ENCODE measurements at regions not wholly inside any gene's neighbourhood (a gene's known extent, or its start where the extent isn't known, plus 50 kb on each side); places are given as distances from the start of the nearest gene placed in this dataset.

DNA sequence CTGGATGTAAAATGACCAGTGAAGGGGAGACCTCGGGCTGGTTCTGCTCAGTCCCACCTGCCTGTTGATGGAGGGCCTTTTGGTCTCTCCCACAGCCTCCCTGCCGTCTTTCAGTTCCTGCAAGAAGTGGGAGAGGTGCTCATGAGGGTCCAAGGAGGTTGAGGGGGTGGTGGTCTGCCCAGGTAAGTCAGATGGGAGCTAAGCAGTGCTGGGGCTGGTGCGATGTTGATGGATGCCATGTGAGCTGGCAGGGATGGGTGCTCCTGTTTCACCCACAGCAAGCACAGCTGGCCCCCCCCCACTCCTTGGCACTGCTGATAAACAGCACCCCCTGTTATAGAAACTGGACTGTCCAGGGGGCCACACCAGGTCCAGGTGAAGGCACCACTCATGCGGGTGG is 145.6 kb downstream of the NSG2 start:
- DNase-seq (ENCODE audit: low read depth): no peak

DNA sequence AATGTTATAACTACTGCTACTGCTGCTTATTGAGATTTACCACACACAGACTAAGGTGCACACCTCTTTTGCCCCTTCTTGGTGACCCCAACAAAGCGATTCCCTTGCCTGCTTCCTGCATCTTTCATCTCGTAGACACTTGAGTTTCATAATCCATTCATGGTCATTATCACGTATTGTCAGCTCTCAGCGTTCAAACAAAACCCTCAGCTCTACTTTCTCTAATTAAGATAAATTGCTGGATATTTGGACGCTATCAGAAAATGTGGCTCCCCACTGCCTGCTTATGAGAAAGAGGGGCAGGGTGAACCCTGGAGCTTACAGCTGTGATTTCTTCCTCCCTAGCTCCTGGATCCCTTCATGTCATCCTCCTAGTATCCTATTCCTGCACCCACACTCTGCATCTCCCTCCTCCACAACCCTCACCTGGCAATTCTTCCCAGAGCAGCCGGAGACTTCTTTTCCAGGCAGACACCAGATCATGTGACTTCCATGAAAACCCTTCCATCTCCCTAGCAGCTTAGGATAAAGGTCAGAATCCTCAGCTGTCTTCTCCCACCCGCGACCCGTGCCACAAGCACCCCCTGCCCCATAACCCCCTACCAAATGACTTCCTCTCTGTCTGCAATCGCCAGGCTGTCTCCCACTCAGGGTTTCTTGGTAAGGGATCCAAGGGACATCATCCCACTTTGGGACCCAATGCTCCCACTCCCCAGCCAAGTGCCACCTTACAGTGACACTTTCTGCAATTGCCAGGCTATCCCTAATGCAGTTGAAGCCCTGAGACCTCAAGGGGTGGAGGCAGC is 146.5 kb downstream of the NSG2 start:
- DNase-seq (ENCODE audit: low read depth): no peak

DNA sequence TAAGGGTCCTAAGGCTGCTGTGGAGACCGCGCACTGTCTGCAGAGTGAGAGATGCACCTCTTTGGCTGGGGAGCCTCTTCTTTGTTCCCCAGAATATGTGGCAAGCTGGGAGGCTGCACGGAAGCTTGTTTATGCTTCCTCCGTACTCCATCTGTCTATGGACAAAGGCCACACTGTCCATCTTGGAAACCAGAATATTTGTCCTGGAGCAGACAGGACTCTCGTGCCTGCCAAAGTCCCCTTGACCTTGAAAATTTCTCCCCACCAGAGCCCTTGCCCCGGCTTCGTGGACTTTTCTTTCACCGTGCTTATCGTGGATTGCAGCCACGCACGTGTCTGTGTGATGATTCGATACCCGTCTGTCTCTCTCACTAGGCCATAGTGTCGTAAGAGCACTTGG is 147.4 kb downstream of the NSG2 start:
- no peak for DNase-seq (ENCODE audit: low read depth)

- no peak for DNase-seq (ENCODE audit: low read depth)
Observed at GRCh38 chr5:174195517-174195916, 150.0 kb downstream of the NSG2 start.

- DNase-seq (ENCODE audit: low read depth): no peak
Observed at GRCh38 chr5:174197929-174198328, 152.4 kb downstream of the NSG2 start.

GRCh38 chr5:174198541-174198940 is 153.0 kb downstream of the NSG2 start:
- DNase-seq (ENCODE audit: low read depth): no peak

DNA sequence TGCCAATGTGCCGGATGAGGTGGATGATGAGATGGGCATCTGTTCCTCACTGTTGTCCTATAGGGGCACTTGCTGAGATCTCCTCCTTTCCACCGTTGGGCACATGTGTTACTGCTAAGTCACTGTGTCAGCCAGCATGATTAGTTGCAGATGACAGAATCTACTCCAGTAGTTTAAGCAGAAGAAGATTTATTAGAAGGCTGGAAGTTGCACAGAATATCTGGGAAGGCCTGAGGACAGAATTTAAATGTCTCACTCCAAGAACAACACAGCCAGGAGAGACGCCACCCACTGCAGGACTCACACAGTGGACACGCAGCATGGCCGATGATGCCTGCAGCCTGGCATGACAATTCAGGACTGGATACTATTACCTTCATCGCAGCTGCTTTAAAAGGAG is 157.5 kb downstream of the NSG2 start:
- DNase-seq (ENCODE audit: low read depth): no peak

DNA sequence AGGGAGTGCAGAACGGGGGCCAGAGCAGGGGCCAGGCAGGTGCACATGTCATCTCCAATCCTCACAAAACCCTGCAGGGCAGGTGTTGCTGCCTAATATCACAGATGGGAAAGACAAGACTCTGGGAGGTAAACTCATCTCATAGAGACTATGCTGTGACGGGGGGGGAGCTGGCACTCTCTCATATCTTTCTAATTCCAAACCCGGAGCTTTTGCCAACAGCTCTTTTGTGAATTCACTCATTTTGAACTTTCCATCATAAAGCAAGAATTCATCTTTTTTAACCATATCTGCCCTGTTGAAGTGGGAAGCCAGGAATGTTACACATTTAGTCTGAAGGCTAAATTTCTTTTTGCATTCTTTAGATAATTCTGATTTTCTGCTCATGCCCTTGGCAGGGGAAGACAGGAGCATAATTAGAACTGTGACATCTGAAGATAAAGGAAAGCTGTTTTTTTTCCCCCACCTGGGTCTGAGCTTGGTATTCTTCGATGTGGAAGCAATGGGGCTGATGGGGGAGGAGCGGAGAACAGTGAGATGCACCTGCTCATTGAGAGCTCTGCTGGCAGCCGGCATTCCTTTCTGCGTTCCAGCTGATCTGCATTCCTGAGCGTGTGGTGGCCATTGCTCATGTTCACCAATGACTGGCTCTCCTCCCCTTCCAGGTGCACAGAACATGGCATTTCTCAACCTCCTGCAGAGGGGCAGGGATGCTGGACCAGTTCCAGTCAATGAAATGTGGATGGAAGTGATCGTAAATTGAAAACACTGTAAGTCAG is 159.2 kb downstream of the NSG2 start:
- no peak for DNase-seq (ENCODE audit: low read depth)

- no peak for DNase-seq (ENCODE audit: low read depth)
Observed at GRCh38 chr5:174205939-174206338, 160.4 kb downstream of the NSG2 start.

- no peak for DNase-seq (ENCODE audit: low read depth)
Observed at GRCh38 chr5:174210596-174211276, 165.2 kb downstream of the NSG2 start.

DNA sequence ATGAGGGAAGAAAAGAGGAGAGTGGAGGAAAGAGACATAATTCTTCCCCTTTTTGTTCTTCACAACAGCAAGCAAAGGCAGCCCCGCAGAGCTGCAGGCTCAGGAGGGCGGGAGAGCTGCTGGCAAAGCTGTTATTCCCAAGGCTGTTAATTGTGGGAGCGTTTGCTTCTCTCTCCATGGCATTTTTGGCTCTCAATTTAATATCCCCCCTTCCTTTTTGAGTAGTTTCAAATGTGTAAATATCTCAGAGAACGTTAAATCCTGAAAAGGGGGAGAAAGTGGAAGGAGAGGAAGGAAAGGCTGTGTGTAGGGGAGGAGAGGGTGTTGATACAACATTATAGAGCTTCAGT is 165.7 kb downstream of the NSG2 start:
- DNase-seq (ENCODE audit: low read depth): no peak

DNA sequence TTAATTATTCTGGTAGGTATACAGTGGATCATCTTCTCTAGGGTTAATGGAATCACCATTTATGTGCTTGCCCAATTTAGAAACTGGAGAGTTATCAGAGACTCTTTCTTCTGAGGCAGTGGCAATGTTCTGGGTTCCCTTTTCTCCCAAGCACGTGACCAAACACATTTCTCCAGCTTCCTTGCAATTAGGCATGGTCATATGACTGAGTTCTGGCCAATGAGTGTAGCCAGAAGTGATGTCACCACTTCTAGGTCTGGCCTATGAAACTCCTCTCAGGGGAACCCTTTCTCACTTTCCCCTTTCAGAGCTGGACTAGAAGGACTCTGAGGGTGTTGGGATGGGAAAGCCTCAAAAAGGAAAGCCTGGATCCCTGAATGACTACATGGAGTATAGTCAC is 172.0 kb downstream of the NSG2 start:
- no peak for DNase-seq (ENCODE audit: low read depth)

GRCh38 chr5:174218162-174218561 is 172.7 kb downstream of the NSG2 start:
- no peak for DNase-seq (ENCODE audit: low read depth)

DNA sequence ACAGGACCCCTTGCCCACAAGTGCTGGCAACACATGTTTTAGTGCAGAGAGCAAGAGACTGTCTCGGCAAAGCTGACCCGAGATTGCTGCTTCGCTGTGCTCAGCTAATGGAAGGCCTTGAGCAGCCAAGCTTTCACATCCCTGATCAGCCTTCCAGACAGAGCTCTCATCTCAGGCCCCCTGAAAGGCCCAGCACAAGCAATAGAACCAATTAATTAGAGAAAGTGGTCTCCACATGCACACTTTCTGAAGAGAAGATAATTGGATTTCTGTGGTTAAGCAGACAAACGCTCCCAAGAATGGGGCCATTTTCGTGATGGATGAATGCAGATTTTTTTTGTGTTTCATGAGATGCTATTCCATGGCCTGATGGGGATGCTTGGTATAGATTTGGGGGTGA is 174.9 kb downstream of the NSG2 start:
- no peak for DNase-seq (ENCODE audit: low read depth)

DNA sequence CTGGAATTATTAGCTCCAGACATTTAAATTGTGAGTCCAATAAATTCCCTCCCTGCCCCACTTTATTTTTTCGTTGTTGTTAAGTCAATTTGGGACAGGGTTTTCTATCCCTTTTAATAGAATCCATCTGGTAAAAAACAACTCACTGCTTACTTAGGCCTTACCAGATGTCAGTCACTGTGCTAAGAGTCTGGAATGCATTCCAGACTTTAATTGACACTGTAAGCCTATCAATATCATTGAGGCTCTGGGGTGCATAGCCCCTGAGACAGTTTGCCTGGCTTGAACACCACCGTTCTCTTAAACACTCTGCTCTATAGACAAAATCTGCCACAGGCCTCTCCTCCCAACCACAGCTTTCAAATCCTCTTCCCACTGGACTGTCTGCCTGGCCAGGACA is 175.9 kb downstream of the NSG2 start:
- DNase-seq (ENCODE audit: low read depth): no peak

DNA sequence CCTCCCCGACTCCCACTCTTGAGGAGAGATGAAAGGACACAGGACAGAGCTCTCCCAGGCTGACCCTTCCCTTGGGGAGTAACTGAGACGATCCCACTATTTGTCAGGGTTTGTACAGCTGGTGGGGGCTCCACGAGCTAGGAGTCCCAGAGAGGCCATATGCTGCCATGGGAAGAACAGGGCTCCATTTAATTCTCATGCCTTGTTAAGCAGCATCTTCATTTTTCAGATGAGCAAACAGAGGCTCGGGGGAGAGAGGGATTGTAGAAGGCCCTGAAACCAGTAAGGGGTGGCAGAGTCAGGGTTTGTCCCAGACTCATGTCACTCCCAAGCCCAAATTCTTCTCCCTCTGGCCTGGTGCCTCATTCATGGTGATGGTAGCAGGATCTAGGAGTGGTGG is 176.4 kb downstream of the NSG2 start:
- DNase-seq (ENCODE audit: low read depth): no peak

DNA sequence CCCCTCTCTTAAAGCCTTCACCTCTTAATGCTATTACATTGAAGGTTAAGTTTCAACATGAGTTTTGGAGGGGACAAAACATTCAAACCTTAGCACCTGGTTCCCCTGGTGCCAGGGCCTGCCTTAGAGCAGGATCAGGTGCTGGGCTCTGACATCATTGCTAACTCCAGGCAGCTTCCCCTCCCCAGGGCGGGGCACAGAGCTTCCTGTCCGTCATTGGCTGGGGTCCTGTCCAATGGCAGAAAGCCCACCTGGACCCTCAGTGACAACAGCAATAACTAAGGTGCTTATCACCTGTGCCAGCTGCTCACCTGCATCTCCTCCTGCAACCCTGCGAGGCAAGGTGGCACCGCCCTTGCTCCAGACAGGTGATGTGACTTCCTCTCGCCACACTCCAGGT is 177.4 kb downstream of the NSG2 start:
- DNase-seq (ENCODE audit: low read depth): no peak

- DNase-seq (ENCODE audit: low read depth): no peak
Observed at GRCh38 chr5:174223355-174223754, 177.8 kb downstream of the NSG2 start.

DNA sequence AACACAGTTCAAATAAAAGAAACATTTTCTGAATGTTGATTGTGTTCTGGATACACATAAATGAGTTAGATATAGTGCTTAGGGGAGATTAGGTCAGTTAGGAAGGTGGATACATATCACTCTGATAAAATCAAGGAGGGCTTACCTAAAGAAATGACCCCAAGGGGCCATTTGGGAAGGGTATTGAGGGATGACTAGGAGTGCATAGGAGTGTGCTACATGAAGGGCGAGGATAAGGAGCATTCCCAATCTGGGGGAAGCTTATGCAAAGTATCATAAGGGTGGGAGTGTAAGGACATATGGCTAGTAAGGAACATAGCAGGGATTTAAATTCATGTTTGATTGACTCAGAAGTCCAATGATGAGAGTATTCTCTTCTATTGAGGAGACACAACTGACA is 183.6 kb downstream of the NSG2 start:
- no peak for DNase-seq (ENCODE audit: low read depth)

- no peak for DNase-seq (ENCODE audit: low read depth)
Observed at GRCh38 chr5:174229514-174230370, 184.2 kb downstream of the NSG2 start.

DNA sequence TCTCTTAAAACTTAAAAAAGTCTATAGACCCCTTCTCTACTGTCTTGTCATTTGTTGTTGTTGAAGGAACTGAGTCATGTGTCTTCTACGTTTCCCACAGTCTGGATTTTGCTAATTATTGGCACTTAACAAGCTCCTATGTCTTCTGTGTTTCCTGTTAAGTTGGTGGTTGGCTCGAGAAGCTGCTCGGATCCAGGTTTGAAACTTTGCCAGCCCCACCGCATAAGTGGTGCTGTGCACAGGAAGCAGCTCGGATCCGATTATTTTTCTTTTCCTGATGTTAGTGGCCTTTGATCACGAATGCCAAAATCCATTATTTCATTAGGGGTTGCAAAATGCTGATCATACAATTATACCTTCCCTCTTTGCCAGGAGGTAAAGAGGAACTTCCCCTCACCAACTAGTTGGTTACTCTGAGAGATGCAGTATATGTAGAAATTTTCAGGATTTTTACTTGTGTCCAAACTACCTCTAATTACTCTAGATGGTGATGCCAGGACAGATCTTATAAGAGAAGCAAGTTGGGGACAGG is 186.5 kb downstream of the NSG2 start:
- DNase-seq (ENCODE audit: low read depth): no peak

- DNase-seq (ENCODE audit: low read depth): no peak
Observed at GRCh38 chr5:174234388-174234787, 188.9 kb downstream of the NSG2 start.

Measured in stimulated activated CD8-positive, alpha-beta memory T cell treated with anti-CD3 and anti-CD28 coated beads, Interleukin-4, amount 100 ng/mL, for 24 hours (primary cell).